WERI-Rb-1 (cell line): ENCODE measurements at regions not wholly inside any gene's neighbourhood (a gene's known extent, or its start where the extent isn't known, plus 50 kb on each side); places are given as distances from the start of the nearest gene placed in this dataset.

Experiments used
- DNase-seq: peaks from one replicate; pipeline ENCODE4 v3.0.0-alpha.2; 2020
- H3K27ac ChIP-seq: fragments of 250-450 bp; sonication (Bioruptor Pico); 2 replicates; pipeline ENCODE4 v1.5.1; 2020; ENCODE audit warnings: mild to moderate bottlenecking, moderate library complexity
- H3K27me3 ChIP-seq: fragments of 250-450 bp; sonication (Bioruptor Pico); 2 replicates; pipeline ENCODE4 v1.5.1; 2021; ENCODE audit warnings: mild to moderate bottlenecking, low read depth, moderate library complexity; ENCODE audit not compliant: insufficient read depth, severe bottlenecking
- H3K36me3 ChIP-seq: fragments of 250-450 bp; sonication (Bioruptor Pico); 2 replicates; pipeline ENCODE4 v1.5.1; 2020; ENCODE audit warnings: mild to moderate bottlenecking, moderate library complexity
- H3K4me3 ChIP-seq: 2 replicates; pipeline ENCODE4 v1.5.1; 2011; ENCODE audit warnings: low read depth, mild to moderate bottlenecking, control low read depth, low read length
- H3K9me3 ChIP-seq: fragments of 250-450 bp; sonication (Bioruptor Pico); 2 replicates; pipeline ENCODE4 v1.5.1; 2021; ENCODE audit warnings: mild to moderate bottlenecking, moderate library complexity; ENCODE audit not compliant: severe bottlenecking
- TF ChIP-seq, protein P1 (sequence below): IDR thresholded peaks from 2 replicates; pipeline ENCODE4 v1.5.1; 2011; ENCODE audit warnings: low read depth, mild to moderate bottlenecking, control low read depth, inconsistent platforms, low read length

- peak overlapping the region; percentile 79 for H3K4me3 ChIP-seq
- no peaks in the 10 kb centered on the region for H3K27me3 ChIP-seq
- DNase-seq: no peak
- peak overlapping the region; percentile 72 for H3K27ac ChIP-seq
- TF ChIP-seq, protein P1, sequence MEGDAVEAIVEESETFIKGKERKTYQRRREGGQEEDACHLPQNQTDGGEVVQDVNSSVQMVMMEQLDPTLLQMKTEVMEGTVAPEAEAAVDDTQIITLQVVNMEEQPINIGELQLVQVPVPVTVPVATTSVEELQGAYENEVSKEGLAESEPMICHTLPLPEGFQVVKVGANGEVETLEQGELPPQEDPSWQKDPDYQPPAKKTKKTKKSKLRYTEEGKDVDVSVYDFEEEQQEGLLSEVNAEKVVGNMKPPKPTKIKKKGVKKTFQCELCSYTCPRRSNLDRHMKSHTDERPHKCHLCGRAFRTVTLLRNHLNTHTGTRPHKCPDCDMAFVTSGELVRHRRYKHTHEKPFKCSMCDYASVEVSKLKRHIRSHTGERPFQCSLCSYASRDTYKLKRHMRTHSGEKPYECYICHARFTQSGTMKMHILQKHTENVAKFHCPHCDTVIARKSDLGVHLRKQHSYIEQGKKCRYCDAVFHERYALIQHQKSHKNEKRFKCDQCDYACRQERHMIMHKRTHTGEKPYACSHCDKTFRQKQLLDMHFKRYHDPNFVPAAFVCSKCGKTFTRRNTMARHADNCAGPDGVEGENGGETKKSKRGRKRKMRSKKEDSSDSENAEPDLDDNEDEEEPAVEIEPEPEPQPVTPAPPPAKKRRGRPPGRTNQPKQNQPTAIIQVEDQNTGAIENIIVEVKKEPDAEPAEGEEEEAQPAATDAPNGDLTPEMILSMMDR: no peak
- H3K36me3 ChIP-seq: no peaks in the 10 kb centered on the region; the same call in 1 of the 2 replicates
- H3K9me3 ChIP-seq: no peaks in the 10 kb centered on the region
Observed at GRCh38 chr3:42012383-42012934, 50.6 kb upstream of the ULK4 start.
